Hematopoietic multipotent progenitor cell (in vitro differentiated cells): ENCODE measurements at regions not wholly inside any gene's neighbourhood (a gene's known extent, or its start where the extent isn't known, plus 50 kb on each side); places are given as distances from the start of the nearest gene placed in this dataset.

ENCODE experiments used
- DNase-seq, 3 donors: peaks; one replicate each; pipeline ENCODE4 v3.0.0-alpha.2; 2011 to 2015; ENCODE audit warnings: low read depth in 2 of 3, low spot score in 2 of 3

- DNase-seq: no peak
These were observed 219.8 kb upstream of the RGS6 start for GRCh38 chr14:71712478-71712877.

GRCh38 chr14:71713016-71713415, 219.2 kb upstream of the RGS6 start:
- DNase-seq: no peak

- DNase-seq: no peak
These were observed 218.8 kb upstream of the RGS6 start for GRCh38 chr14:71713451-71713850.

GRCh38 chr14:71714225-71714624, 218.0 kb upstream of the RGS6 start:
- no peak for DNase-seq

- no peak for DNase-seq
These were observed 216.0 kb upstream of the RGS6 start for GRCh38 chr14:71716041-71716772.

- DNase-seq: peak in 2 of 3 donors; percentile 24 to 42
These were observed 211.1 kb upstream of the RGS6 start for GRCh38 chr14:71720978-71721624.

GRCh38 chr14:71721791-71722190, 210.4 kb upstream of the RGS6 start:
- DNase-seq: no peak

GRCh38 chr14:71722885-71723284, 209.3 kb upstream of the RGS6 start:
- no peak for DNase-seq

GRCh38 chr14:71725922-71726579, 206.2 kb upstream of the RGS6 start:
- DNase-seq: no peak

GRCh38 chr14:71726580-71727021, 205.6 kb upstream of the RGS6 start:
- no peak for DNase-seq

- no peak for DNase-seq
These were observed 203.8 kb upstream of the RGS6 start for GRCh38 chr14:71728386-71728785.

GRCh38 chr14:71729596-71729995, 202.6 kb upstream of the RGS6 start:
- DNase-seq: no peak

GRCh38 chr14:71730471-71730870, 201.8 kb upstream of the RGS6 start:
- DNase-seq: no peak

GRCh38 chr14:71731096-71731495, 201.1 kb upstream of the RGS6 start:
- DNase-seq: no peak

- no peak for DNase-seq
These were observed 198.9 kb upstream of the RGS6 start for GRCh38 chr14:71733210-71733883.

- DNase-seq: no peak
These were observed 198.2 kb upstream of the RGS6 start for GRCh38 chr14:71734076-71734475.

- DNase-seq: no peak
These were observed 197.3 kb upstream of the RGS6 start for GRCh38 chr14:71734885-71735284.

- no peak for DNase-seq
These were observed 194.5 kb upstream of the RGS6 start for GRCh38 chr14:71737760-71738159.

- no peak for DNase-seq
These were observed 192.8 kb upstream of the RGS6 start for GRCh38 chr14:71739273-71739990.

- no peak for DNase-seq
These were observed 191.0 kb upstream of the RGS6 start for GRCh38 chr14:71741241-71741640.

- DNase-seq: no peak
These were observed 189.7 kb upstream of the RGS6 start for GRCh38 chr14:71742485-71742884.
